ENCODE measurements at regions not wholly inside any gene's neighbourhood (a gene's known extent, or its start where the extent isn't known, plus 50 kb on each side); places are given as distances from the start of the nearest gene placed in this dataset.

GRCh38 chr5:10860196-10860543, 99.1 kb upstream of the DAP start:
- ATAC-seq: no peak
- no peak for TF ChIP-seq CTCF (IDR thresholded peaks at IDR 0.05)
- no peaks in the 10 kb centered on the region for H3K9me3 ChIP-seq
- H3K4me3 ChIP-seq: no peak overlapping the region
- no peaks in the 10 kb centered on the region for H3K36me3 ChIP-seq (ENCODE audit: low read depth)
- DNase-seq: no peak
- intact Hi-C loops (cut with DNase I, micrococcal nuclease): no loop called here
- H3K4me1 ChIP-seq (ENCODE audit: low read depth): no peaks in the 10 kb centered on the region

- intact Hi-C loops (cut with DNase I, micrococcal nuclease): no loop called here
- no peaks in the 10 kb centered on the region for H3K9me3 ChIP-seq
- TF ChIP-seq CTCF (IDR thresholded peaks at IDR 0.05): no peak
- H3K36me3 ChIP-seq (ENCODE audit: low read depth): no peaks in the 10 kb centered on the region
- no peaks in the 10 kb centered on the region for H3K4me1 ChIP-seq (ENCODE audit: low read depth)
- ATAC-seq: peak; percentile 11
- no peak overlapping the region for H3K4me3 ChIP-seq
- no peak for DNase-seq
These were observed 98.6 kb upstream of the DAP start for GRCh38 chr5:10859393-10860195.

- DNase-seq (no peak), ATAC-seq (no peak)
- Histone ChIP-seq H3K4me1 (ENCODE audit: low read depth) (no peaks in the 10 kb centered on the region), H3K36me3 (ENCODE audit: low read depth) (no peaks in the 10 kb centered on the region), H3K9me3 (no peaks in the 10 kb centered on the region), H3K4me3 (no peak overlapping the region)
- TF ChIP-seq CTCF (IDR thresholded peaks at IDR 0.05): no peak
- intact Hi-C loops (cut with DNase I, micrococcal nuclease): no loop called here
These were observed 97.9 kb upstream of the DAP start for GRCh38 chr5:10858945-10859344.

GRCh38 chr5:10858307-10858706, 97.3 kb upstream of the DAP start:
- Histone ChIP-seq H3K36me3 (ENCODE audit: low read depth) (no peaks in the 10 kb centered on the region), H3K9me3 (no peaks in the 10 kb centered on the region), H3K4me1 (ENCODE audit: low read depth) (no peaks in the 10 kb centered on the region), H3K4me3 (no peak overlapping the region)
- intact Hi-C loops (cut with DNase I, micrococcal nuclease): no loop called here
- ATAC-seq: no peak
- DNase-seq: no peak
- TF ChIP-seq CTCF (IDR thresholded peaks at IDR 0.05): no peak

- no peak for TF ChIP-seq CTCF (IDR thresholded peaks at IDR 0.05)
- no peak for DNase-seq
- ATAC-seq: no peak
- peaks cover 4% of the 10 kb centered on the region for H3K4me1 ChIP-seq (ENCODE audit: low read depth)
- intact Hi-C loops (cut with DNase I, micrococcal nuclease): no loop called here
- H3K9me3 ChIP-seq: no peaks in the 10 kb centered on the region
- no peak overlapping the region for H3K4me3 ChIP-seq
- no peaks in the 10 kb centered on the region for H3K36me3 ChIP-seq (ENCODE audit: low read depth)
These were observed 96.3 kb upstream of the DAP start for GRCh38 chr5:10857338-10857733.

Measured in mucosa of descending colon (tissue), 3 donors.